HG03378 (cell line): ENCODE measurements at regions not wholly inside any gene's neighbourhood (a gene's known extent, or its start where the extent isn't known, plus 50 kb on each side); places are given as distances from the start of the nearest gene placed in this dataset.
"Not testable (repeated sequence)": the region's sequence is repeated elsewhere in the genome, so short reads cannot be mapped to it uniquely, and the experiment has no call there.

Experiments
- ATAC-seq: cut with Tn5 transposase; IDR thresholded peaks from one replicate; pipeline ENCODE4 v1.9.1; 2021; ENCODE audit warnings: mild to moderate bottlenecking, moderate library complexity; ENCODE audit not compliant: unreplicated experiment

GRCh38 chr18:78868330-78869316, 111.0 kb upstream of the SALL3 start:
- no peak for ATAC-seq

DNA sequence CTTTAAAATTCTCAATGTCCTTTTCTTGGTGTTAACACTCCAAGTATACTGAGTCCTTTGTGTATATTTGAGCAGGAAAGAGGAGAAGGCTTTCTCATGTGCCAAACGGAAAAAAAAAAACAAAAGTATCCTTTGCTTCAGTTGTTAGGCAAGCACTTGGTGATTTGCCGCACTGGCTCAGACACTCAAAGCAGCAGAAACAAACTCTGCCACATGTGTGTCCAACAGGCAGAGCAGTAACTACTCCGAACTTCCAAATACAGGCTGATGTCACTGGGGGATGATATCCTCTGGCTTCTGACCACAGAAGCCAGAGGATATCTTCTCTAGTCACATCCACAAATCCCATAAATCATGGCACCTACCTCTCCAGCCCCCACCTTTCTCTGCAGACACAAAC, 108.0 kb upstream of the SALL3 start:
- ATAC-seq = no peak

- no peak for ATAC-seq
Measured at GRCh38 chr18:78873926-78874500, 105.6 kb upstream of the SALL3 start.

GRCh38 chr18:78875016-78875777, 104.4 kb upstream of the SALL3 start:
- no peak for ATAC-seq

DNA sequence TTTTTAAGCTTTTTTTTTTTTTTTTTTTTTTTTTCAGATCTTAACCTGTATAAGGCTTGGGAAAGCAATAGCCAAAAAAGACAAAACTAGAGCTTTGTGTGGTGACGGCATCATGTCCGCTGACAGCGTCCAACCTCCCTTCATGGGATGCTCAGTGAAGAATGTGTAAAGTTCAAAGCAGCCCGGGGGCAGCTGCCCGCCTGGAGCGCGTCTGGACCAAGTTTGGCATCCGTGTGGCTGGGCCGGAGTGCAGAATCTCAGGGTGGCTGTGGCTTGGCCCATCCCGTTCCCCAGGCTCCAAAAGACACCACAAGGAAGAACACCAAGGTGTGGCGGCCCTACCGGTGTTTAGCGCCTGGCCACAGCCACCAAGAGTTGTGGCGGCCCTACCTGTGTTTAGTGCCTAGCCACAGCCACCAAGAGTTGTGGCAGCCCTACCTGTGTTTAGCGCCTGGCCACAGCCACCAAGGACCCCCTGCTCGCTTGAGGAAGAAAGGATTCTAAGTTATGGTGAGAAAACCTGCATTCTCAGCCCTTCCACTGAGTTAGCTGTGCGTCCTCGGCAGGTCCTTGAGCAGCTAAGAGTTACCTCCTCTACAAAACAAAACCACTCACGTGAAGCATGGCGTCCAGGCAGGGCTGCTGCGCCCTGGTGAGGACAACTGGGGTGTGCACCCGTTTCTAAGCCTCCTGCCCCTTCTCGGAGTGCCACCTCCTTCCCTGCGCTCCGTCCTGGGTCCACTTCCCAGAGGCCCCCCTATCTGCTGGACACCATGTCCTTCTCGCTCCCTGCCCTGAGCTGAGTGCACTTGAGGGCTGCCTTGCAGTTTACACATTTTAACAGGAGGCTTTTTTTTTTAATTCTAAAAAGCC, 103.6 kb upstream of the SALL3 start:
- ATAC-seq = no peak

GRCh38 chr18:78876868-78877267, 102.8 kb upstream of the SALL3 start:
- ATAC-seq = no peak

GRCh38 chr18:78878335-78878734, 101.3 kb upstream of the SALL3 start:
- no peak for ATAC-seq

GRCh38 chr18:78879072-78879883, 100.3 kb upstream of the SALL3 start:
- not testable (repeated sequence) for ATAC-seq

- ATAC-seq = no peak
Measured at GRCh38 chr18:78882585-78882984, 97.0 kb upstream of the SALL3 start.

DNA sequence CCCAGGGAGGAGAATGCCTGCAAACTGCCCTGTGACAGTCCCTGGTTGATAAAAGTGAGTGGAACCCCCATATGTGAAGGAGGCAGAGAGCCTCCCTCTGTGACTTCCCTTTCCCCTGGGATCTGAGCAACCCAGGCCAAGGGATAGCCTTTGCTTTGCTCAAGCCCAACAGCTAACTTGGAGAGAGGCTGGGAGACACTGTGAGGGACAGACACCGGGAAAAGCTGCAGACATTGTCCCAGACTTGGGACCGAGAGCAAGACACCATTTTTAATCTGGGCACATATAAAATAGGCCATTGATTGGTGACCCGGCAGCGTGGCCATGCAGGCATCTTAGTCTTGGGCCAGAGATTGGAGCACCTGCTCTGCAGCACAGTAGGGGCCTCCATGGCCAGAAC, 96.1 kb upstream of the SALL3 start:
- no peak for ATAC-seq

GRCh38 chr18:78884502-78884901, 95.1 kb upstream of the SALL3 start:
- no peak for ATAC-seq

GRCh38 chr18:78889250-78889649, 90.4 kb upstream of the SALL3 start:
- ATAC-seq = no peak

DNA sequence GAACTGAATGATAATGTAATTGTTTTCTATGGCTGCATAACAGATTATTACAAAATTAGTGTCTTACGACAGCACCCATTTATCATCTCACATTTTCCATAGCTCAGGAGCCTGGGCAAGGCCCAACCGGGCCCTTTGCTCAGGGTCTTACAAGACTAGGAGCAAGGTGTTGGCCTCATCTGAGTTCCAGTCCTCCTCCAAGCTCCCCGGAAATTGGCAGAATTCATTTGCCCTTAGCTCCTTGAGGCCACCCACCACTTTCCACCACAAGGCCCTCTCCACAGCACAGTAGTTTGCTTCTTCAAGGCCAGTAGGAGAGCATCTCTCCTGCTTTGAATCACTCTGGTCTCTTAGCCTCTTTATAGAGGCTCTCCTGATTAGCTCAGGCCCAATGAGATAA, 89.2 kb upstream of the SALL3 start:
- no peak for ATAC-seq

- no peak for ATAC-seq
Measured at GRCh38 chr18:78891185-78891762, 88.3 kb upstream of the SALL3 start.

- no peak for ATAC-seq
Measured at GRCh38 chr18:78892177-78892576, 87.4 kb upstream of the SALL3 start.

DNA sequence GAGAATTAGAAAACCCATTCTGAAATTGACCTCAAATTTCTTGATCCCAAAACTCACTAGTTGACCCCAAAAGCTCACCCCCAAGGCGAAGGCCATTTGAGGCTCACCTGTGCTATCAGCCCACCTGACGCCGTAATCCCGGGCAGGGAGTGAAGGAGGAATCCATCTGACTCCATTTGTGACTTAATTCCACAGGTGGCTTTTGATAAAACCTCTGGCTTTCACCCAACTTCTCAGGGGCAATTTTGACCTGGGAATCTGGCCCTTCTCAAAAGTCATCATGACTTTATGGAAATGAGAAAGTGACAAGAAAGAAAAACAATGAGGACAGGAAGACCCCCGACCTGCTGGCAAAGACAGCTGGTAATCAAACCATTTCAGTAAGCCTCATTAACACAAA, 86.9 kb upstream of the SALL3 start:
- no peak for ATAC-seq

DNA sequence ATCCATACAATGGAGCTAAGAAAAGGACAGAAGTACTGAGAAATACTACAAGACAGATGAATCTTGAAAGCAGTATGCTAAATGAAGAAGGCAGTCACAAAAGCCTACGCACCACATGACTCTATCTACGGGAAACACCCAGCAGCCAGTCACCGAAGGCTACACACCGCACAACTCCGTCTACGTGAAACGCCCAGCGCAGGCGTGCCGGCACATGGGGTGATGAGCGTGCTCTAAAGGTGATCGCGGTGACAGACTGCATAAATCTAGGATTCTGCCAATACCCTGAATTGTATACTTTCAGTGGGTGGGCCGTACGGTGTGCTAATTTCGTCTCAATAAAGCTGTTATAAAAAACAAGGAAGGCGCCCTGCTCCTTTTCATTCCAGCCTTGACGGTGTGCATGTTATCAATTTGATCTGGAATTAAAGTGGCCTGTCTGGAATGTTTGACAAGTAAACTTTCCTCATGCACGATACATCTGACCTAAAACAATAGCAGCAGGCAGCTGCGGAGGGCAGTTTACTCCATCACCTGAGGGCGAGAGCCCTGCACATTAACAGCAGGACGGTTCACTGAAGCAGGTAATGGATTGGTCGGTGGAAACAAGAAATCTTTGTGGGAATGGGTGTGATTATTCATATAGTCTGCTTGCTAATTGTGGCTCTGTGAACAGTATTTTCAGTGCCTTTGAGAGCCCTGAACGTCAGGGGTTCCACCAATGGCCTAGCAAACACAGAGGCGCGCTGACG, 86.2 kb upstream of the SALL3 start:
- no peak for ATAC-seq

GRCh38 chr18:78894033-78894305, 85.6 kb upstream of the SALL3 start:
- no peak for ATAC-seq
